HCT116 (cell line): ENCODE measurements at regions not wholly inside any gene's neighbourhood (a gene's known extent, or its start where the extent isn't known, plus 50 kb on each side); places are given as distances from the start of the nearest gene placed in this dataset.

Experiments
- ATAC-seq: fragments of 200-7000 bp; cut with Tn5 transposase; 2 replicates; pipeline ENCODE4 v1.9.1; 2020; ENCODE audit warnings: mild to moderate bottlenecking, moderate library complexity
- BruUV-seq: library from RNA; stranded (reverse); fragments of 400-500 nt; replicated peaks from 2 replicates; lab custom pipeline; 2021; lab: Mats Ljungman, UMichigan
- CTCF ChIA-PET: fragments of 300-600 bp; sonication (Branson Sonifier 250); formaldehyde crosslinking; loops from one replicate; lab custom pipeline; 2021; ENCODE audit warnings: antibody characterized with exemption; lab: Charles Lee
- POLR2A ChIA-PET: fragments of 300-600, 350-600 bp; sonication (Branson Sonifier 250); formaldehyde crosslinking; loops from one replicate; lab custom pipeline; 2021; ENCODE audit warnings: antibody characterized with exemption; lab: Charles Lee
- RAD21 ChIA-PET, 2 experiments: fragments of 300-600 bp; sonication (Branson Sonifier 250); formaldehyde crosslinking; loops; one replicate each; lab custom pipeline; 2023; ENCODE audit warnings: low total read pairs in 2 of 2; ENCODE audit not compliant: uncharacterized antibody in 2 of 2, unreplicated experiment in 2 of 2, low non-redundant PET in 1 of 2; lab: Charles Lee
- DNase-seq: peaks from one replicate; pipeline ENCODE4 v3.0.0-alpha.2; 2010; ENCODE audit warnings: low read depth, low spot score
- H2AFZ ChIP-seq: fragments of 200-600 bp; shearing (Covaris generic), sonication (generic); 2 replicates; pipeline ENCODE4 v1.6.1; 2017; ENCODE audit warnings: low read depth, mixed run types, mixed read lengths, antibody characterized with exemption, low read length; ENCODE audit not compliant: poor library complexity, severe bottlenecking
- H3K27ac ChIP-seq: 2 replicates; pipeline ENCODE4 v1.5.1; 2012; ENCODE audit warnings: low read depth, low read length
- H3K27me3 ChIP-seq: fragments of 200-600 bp; sonication (generic); 2 replicates; pipeline ENCODE4 v1.6.1; 2016; ENCODE audit warnings: mixed run types, low read length, mixed read lengths; ENCODE audit not compliant: insufficient read depth
- H3K36me3 ChIP-seq, 2 experiments: fragments of 200-500 bp in 1 of 2; fragments of 200-600 bp in 1 of 2; sonication (Bioruptor generic) in 1 of 2; sonication (generic) in 1 of 2; 2 replicates each; pipeline versions ENCODE4 v1.5.1 to v1.6.1; 2014 to 2016; ENCODE audit warnings: low read length in 2 of 2, inconsistent platforms in 1 of 2, mixed read lengths in 1 of 2, mixed run types in 1 of 2; ENCODE audit not compliant: insufficient read depth in 2 of 2, control insufficient read depth in 1 of 2
- H3K4me1 ChIP-seq, 2 experiments: fragments of 200-600 bp in 1 of 2; sonication (generic) in 1 of 2; 2 replicates each; pipeline versions ENCODE4 v1.5.1 to v1.6.1; 2012 to 2017; ENCODE audit warnings: low read length in 2 of 2, inconsistent platforms in 1 of 2, mild to moderate bottlenecking in 1 of 2, mixed read lengths in 1 of 2, mixed run types in 1 of 2, moderate library complexity in 1 of 2; ENCODE audit not compliant: insufficient read depth in 2 of 2, control insufficient read depth in 1 of 2
- H3K4me2 ChIP-seq: fragments of 200-600 bp; sonication (generic); 2 replicates; pipeline ENCODE4 v1.6.1; 2017; ENCODE audit warnings: mixed run types, low read length, mixed read lengths
- H3K4me3 ChIP-seq, 2 experiments: fragments of 200-600 bp in 1 of 2; sonication (generic) in 1 of 2; replicated peaks in 1 of 2; 2 replicates each; pipeline ENCODE4 v1.5.1; 2011 to 2016; ENCODE audit warnings: low read length in 2 of 2, control low read depth in 1 of 2, low read depth in 1 of 2, mild to moderate bottlenecking in 1 of 2, mixed read lengths in 1 of 2, mixed run types in 1 of 2
- H3K79me2 ChIP-seq: fragments of 200-600 bp; sonication (generic); 2 replicates; pipeline ENCODE4 v1.6.1; 2017; ENCODE audit warnings: mild to moderate bottlenecking, mixed run types, low read length, moderate library complexity, mixed read lengths; ENCODE audit not compliant: insufficient read depth
- H3K9ac ChIP-seq: fragments of 200-600 bp; sonication (generic); 2 replicates; pipeline ENCODE4 v1.6.1; 2016; ENCODE audit warnings: low read length, mixed read lengths
- H3K9me2 ChIP-seq: fragments of 200-600 bp; sonication (generic), shearing (Covaris generic); 2 replicates; pipeline ENCODE4 v1.6.1; 2017; ENCODE audit warnings: mixed run types, mild to moderate bottlenecking, moderate library complexity; ENCODE audit not compliant: insufficient read depth
- H3K9me3 ChIP-seq, 2 experiments: fragments of 200-500 bp in 1 of 2; fragments of 200-600 bp in 1 of 2; sonication (Bioruptor generic) in 1 of 2; sonication (generic) in 1 of 2; 2 replicates each; pipeline ENCODE4 v1.6.1; 2014 to 2017; ENCODE audit warnings: low read length in 2 of 2, mixed read lengths in 2 of 2, inconsistent platforms in 1 of 2, low read depth in 1 of 2, mild to moderate bottlenecking in 1 of 2, mixed run types in 1 of 2, moderate library complexity in 1 of 2; ENCODE audit not compliant: control insufficient read depth in 1 of 2, insufficient read depth in 1 of 2
- H4K20me1 ChIP-seq: fragments of 200-600 bp; sonication (generic), shearing (Covaris generic); 2 replicates; pipeline ENCODE4 v1.6.1; 2017; ENCODE audit warnings: mixed run types, mild to moderate bottlenecking, moderate library complexity; ENCODE audit not compliant: insufficient read depth
- CEBPB ChIP-seq: IDR thresholded peaks from 2 replicates; pipeline ENCODE4 v1.6.1; 2012; ENCODE audit warnings: low read depth
- EGR1 ChIP-seq: IDR thresholded peaks from 2 replicates; pipeline ENCODE4 v1.6.1; 2012; ENCODE audit warnings: low read depth
- EZH2 ChIP-seq: fragments of 200-600 bp; sonication (generic); IDR thresholded peaks from 2 replicates; pipeline ENCODE4 v1.6.1; 2017; ENCODE audit warnings: antibody characterized with exemption, mixed run types
- FOSL1 ChIP-seq: IDR thresholded peaks from 2 replicates; pipeline ENCODE4 v1.6.1; 2012; ENCODE audit warnings: low read depth
- JUND ChIP-seq: IDR thresholded peaks from 2 replicates; pipeline ENCODE4 v1.6.1; 2012
- POLR2AphosphoS5 ChIP-seq: IDR thresholded peaks from 2 replicates; pipeline ENCODE4 v1.6.1; 2011; ENCODE audit warnings: mild to moderate bottlenecking, low read depth, low read length, moderate library complexity
- SIN3A ChIP-seq: IDR thresholded peaks from 2 replicates; pipeline ENCODE4 v1.6.1; 2012; ENCODE audit warnings: low read depth
- SP1 ChIP-seq: IDR thresholded peaks from 2 replicates; pipeline ENCODE4 v1.6.1; 2012; ENCODE audit warnings: low read depth
- SRF ChIP-seq: IDR thresholded peaks from 2 replicates; pipeline ENCODE4 v1.6.1; 2012; ENCODE audit warnings: low read depth
- TCF7L2 ChIP-seq: IDR thresholded peaks from 2 replicates; pipeline ENCODE4 v1.7.0; 2011; ENCODE audit warnings: borderline replicate concordance, inconsistent platforms; ENCODE audit not compliant: insufficient read depth, insufficient read length; ENCODE audit errors: extremely low read depth
- ZFX ChIP-seq: fragments of 450-650 bp; IDR thresholded peaks from 2 replicates; pipeline ENCODE4 v1.6.1; 2017
- ZNF274 ChIP-seq: fragments of 200-500 bp; sonication (Bioruptor generic); IDR thresholded peaks from 2 replicates; pipeline ENCODE4 v1.6.1; 2014; ENCODE audit warnings: mild to moderate bottlenecking, low read depth, low read length, inconsistent platforms
- intact Hi-C: fragments of 100-400 bp; cut with micrococcal nuclease; formaldehyde crosslinking; loops from 2 replicates; pipeline ENCODE4 v1.10.0; 2022
- TF ChIP-seq, protein P1 (sequence below): IDR thresholded peaks from 2 replicates; pipeline ENCODE4 v1.6.1; 2012; ENCODE audit warnings: low read depth

DNA sequence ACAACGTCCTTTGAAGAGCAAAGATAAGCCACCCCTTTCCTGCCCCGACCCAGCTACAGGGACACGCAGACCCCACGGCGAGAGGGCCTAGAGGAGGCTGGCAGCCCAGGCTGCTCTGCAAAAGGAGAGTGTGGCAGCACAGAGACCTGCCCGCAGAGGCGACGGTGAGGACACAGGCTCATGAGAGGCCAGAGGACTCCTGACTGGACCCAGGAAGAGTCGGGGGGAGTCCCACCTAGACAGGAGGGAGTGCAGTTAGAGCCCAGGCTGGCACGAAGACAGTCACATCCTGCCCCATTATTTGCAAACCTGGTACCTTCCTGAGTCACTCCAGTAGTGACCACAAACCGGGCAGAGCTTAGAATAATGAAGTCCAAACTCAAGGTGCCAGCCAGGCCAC is 227.7 kb upstream of the CDH4 start:
- Histone ChIP-seq H3K9ac (no peak overlapping the region), H3K4me3 (no peak overlapping the region), H3K9me2 (no peaks in the 10 kb centered on the region), H3K27ac (no peak overlapping the region), H3K27me3 (no peaks in the 10 kb centered on the region), H4K20me1 (no peaks in the 10 kb centered on the region), H3K79me2 (no peaks in the 10 kb centered on the region), H3K4me2 (no peak overlapping the region), H3K4me1 (no peaks in the 10 kb centered on the region), H3K36me3 (no peaks in the 10 kb centered on the region), H2AFZ (no peak overlapping the region), H3K9me3 (peaks cover 7 to 14% of the 10 kb centered on the region in 2 experiments; a peak in 2 of 4 replicates)
- POLR2A ChIA-PET, result no interaction called here
- intact Hi-C loops, result no loop called here
- BruUV-seq, result no TSS peak
- DNase-seq (no peak), ATAC-seq (no peak)
- RAD21 ChIA-PET, result no interaction called here
- no peak for TF ChIP-seq JUND
- TF ChIP-seq SRF, result no peak
- no peak for TF ChIP-seq EZH2
- TF ChIP-seq SP1, result no peak
- no peak for TF ChIP-seq FOSL1
- TF ChIP-seq, protein P1, sequence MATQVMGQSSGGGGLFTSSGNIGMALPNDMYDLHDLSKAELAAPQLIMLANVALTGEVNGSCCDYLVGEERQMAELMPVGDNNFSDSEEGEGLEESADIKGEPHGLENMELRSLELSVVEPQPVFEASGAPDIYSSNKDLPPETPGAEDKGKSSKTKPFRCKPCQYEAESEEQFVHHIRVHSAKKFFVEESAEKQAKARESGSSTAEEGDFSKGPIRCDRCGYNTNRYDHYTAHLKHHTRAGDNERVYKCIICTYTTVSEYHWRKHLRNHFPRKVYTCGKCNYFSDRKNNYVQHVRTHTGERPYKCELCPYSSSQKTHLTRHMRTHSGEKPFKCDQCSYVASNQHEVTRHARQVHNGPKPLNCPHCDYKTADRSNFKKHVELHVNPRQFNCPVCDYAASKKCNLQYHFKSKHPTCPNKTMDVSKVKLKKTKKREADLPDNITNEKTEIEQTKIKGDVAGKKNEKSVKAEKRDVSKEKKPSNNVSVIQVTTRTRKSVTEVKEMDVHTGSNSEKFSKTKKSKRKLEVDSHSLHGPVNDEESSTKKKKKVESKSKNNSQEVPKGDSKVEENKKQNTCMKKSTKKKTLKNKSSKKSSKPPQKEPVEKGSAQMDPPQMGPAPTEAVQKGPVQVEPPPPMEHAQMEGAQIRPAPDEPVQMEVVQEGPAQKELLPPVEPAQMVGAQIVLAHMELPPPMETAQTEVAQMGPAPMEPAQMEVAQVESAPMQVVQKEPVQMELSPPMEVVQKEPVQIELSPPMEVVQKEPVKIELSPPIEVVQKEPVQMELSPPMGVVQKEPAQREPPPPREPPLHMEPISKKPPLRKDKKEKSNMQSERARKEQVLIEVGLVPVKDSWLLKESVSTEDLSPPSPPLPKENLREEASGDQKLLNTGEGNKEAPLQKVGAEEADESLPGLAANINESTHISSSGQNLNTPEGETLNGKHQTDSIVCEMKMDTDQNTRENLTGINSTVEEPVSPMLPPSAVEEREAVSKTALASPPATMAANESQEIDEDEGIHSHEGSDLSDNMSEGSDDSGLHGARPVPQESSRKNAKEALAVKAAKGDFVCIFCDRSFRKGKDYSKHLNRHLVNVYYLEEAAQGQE, result no peak
- TF ChIP-seq EGR1, result no peak
- TF ChIP-seq ZFX, result no peak
- TF ChIP-seq SIN3A, result no peak
- TF ChIP-seq CEBPB, result no peak
- TF ChIP-seq ZNF274, result no peak
- no peak for TF ChIP-seq POLR2AphosphoS5
- no peak for TF ChIP-seq TCF7L2
- CTCF ChIA-PET, result no interaction called here
